ENCODE measurements at regions not wholly inside any gene's neighbourhood (a gene's known extent, or its start where the extent isn't known, plus 50 kb on each side); places are given as distances from the start of the nearest gene placed in this dataset.

DNA sequence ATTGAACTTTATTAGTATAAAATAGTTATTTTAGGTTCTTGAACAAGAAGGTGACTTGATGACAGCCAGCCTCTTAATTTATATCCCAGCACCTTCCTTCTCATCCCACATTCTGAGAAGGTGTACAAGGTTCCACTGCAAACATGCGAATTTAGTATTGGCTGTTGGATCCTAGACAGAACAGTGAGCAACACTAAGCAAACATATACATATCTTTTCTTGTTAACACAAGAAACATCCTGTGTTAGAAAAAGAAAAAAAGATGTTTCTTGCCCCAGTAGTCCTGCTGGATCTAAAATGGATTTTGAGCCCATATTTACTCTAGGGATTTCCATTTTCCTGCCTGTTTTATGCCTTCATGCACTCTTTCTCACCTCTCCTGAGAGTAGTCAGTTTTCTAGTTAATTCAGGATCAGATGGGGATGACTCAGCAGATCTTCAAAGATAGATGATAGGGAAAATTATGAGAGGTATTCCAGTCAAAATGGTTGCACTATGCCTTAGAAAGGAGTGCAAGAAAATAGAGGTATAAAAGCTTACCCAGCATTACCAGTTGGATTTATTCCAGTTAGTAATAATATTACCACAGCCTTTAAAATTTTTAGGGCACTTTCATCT is 336.5 kb downstream of the MEIS1 start:
- H3K9me3 Mint-ChIP-seq: no peaks in the 10 kb centered on the region
- WGBS (ENCODE audit: extremely low coverage, insufficient read length, low lambda C conversion rate): no CpG with 5 or more reads among the region's 1 CpG

More for the DNA sequence above, 336.5 kb downstream of the MEIS1 start:
- Mint-ChIP-seq H3K36me3 (ENCODE audit: insufficient read depth in 1 of 3, low read depth in 3 of 3) (no peaks in the 10 kb centered on the region), H3K4me1 (no peaks in the 10 kb centered on the region; a peak in 1 of 4 replicates), H3K27me3 (ENCODE audit: low read depth) (no peaks in the 10 kb centered on the region; the same call in 1 of the 2 replicates), H3K4me3 (no peak overlapping the region), H3K27ac (no peak overlapping the region)
- no peaks in the 10 kb centered on the region for H3K27me3 ChIP-seq (ENCODE audit: insufficient read depth, low read length)
- no peak overlapping the region for H2BK15ac ChIP-seq (ENCODE audit: low read depth, low read length)
- H3K4me2 ChIP-seq (ENCODE audit: insufficient read depth, insufficient read length, low read length): no peak overlapping the region
- H3K79me2 ChIP-seq (ENCODE audit: insufficient read depth, low read length): no peaks in the 10 kb centered on the region; the same call in 1 of the 2 replicates
- no peak overlapping the region for H2BK5ac ChIP-seq (ENCODE audit: insufficient read length, low read length)
- no peaks in the 10 kb centered on the region for H3K4me1 ChIP-seq (ENCODE audit: insufficient read depth, low read length)
- H2BK12ac ChIP-seq (ENCODE audit: insufficient read length, low read depth, low read length): no peak overlapping the region
- H3K9ac ChIP-seq (ENCODE audit: extremely low read depth, insufficient read length, low read length): no peak overlapping the region
- no peak overlapping the region for H3T11ph ChIP-seq (ENCODE audit: low read length)
- no peak overlapping the region for H3K14ac ChIP-seq (ENCODE audit: insufficient read depth, low read length)
- H2AFZ ChIP-seq (ENCODE audit: low read length): no peak overlapping the region
- no peaks in the 10 kb centered on the region for H3K79me1 ChIP-seq (ENCODE audit: insufficient read depth, low read depth, low read length, poor library complexity, severe bottlenecking)
- no peak overlapping the region for H2AK5ac ChIP-seq (ENCODE audit: insufficient read length, low read length)
- H2BK20ac ChIP-seq (ENCODE audit: low read depth, low read length, poor library complexity, severe bottlenecking): no peak overlapping the region
- no peak overlapping the region for H3K27ac ChIP-seq (ENCODE audit: insufficient read length, low read depth, low read length)
- no peak overlapping the region for H4K91ac ChIP-seq (ENCODE audit: insufficient read length, low read depth, low read length)
- DNase-seq: no peak
- H3K18ac ChIP-seq (ENCODE audit: insufficient read length, low read depth, low read length): no peak overlapping the region
- H3K4ac ChIP-seq (ENCODE audit: low read depth, low read length): no peak overlapping the region
- H2BK120ac ChIP-seq (ENCODE audit: low read depth, low read length, poor library complexity, severe bottlenecking): no peak overlapping the region
- H3K23ac ChIP-seq (ENCODE audit: insufficient read length, low read depth, low read length): no peak overlapping the region
- no peak overlapping the region for H4K5ac ChIP-seq (ENCODE audit: insufficient read length, low read depth, low read length)
- H4K20me1 ChIP-seq (ENCODE audit: control insufficient read depth, insufficient read depth, insufficient read length): no peaks in the 10 kb centered on the region
- H3K23me2 ChIP-seq (ENCODE audit: insufficient read length, low read depth, low read length, poor library complexity, severe bottlenecking): no peaks in the 10 kb centered on the region
- no peak overlapping the region for H4K8ac ChIP-seq (replicated peaks; ENCODE audit: insufficient read length, low read depth, low read length)
- TF ChIP-seq, protein P1, sequence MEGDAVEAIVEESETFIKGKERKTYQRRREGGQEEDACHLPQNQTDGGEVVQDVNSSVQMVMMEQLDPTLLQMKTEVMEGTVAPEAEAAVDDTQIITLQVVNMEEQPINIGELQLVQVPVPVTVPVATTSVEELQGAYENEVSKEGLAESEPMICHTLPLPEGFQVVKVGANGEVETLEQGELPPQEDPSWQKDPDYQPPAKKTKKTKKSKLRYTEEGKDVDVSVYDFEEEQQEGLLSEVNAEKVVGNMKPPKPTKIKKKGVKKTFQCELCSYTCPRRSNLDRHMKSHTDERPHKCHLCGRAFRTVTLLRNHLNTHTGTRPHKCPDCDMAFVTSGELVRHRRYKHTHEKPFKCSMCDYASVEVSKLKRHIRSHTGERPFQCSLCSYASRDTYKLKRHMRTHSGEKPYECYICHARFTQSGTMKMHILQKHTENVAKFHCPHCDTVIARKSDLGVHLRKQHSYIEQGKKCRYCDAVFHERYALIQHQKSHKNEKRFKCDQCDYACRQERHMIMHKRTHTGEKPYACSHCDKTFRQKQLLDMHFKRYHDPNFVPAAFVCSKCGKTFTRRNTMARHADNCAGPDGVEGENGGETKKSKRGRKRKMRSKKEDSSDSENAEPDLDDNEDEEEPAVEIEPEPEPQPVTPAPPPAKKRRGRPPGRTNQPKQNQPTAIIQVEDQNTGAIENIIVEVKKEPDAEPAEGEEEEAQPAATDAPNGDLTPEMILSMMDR (conservative IDR thresholded peaks at IDR 0.05): no peak
- no peaks in the 10 kb centered on the region for H3K9me3 ChIP-seq (ENCODE audit: control insufficient read depth, low read depth, low read length)
- H3K56ac ChIP-seq (ENCODE audit: insufficient read length, low read depth, low read length): no peak overlapping the region

Measured in H9 (cell line).